Endothelial cell of umbilical vein (primary cell): ENCODE measurements at regions not wholly inside any gene's neighbourhood (a gene's known extent, or its start where the extent isn't known, plus 50 kb on each side); places are given as distances from the start of the nearest gene placed in this dataset.

Experiments
- BruUV-seq: library from RNA; stranded (reverse); fragments of 400-500 nt; replicated peaks from 2 replicates; lab custom pipeline; 2021; lab: Mats Ljungman, UMichigan
- CTCF ChIA-PET: fragments of 300-600, 350-600 bp; sonication (Branson Sonifier 250); formaldehyde crosslinking; loops from one replicate; lab custom pipeline; 2021; ENCODE audit warnings: antibody characterized with exemption, inconsistent platforms; lab: Charles Lee
- POLR2A ChIA-PET: fragments of 300-600, 350-600 bp; sonication (Branson Sonifier 250); formaldehyde crosslinking; loops from one replicate; lab custom pipeline; 2021; ENCODE audit warnings: antibody characterized with exemption, inconsistent platforms; lab: Charles Lee
- DNase-seq: peaks from one replicate; pipeline ENCODE4 v3.0.0-alpha.2; 2011; ENCODE audit warnings: low read depth, low spot score
- FAIRE-seq: peaks from 2 replicates; lab custom pipeline; 2011; peaks lifted over from hg19 to GRCh38; lab: Jason Lieb, UNC
- H2AFZ ChIP-seq: 2 replicates; pipeline ENCODE4 v1.6.0; 2012; ENCODE audit warnings: low read depth, low read length, control low read depth, inconsistent platforms
- H3K27ac ChIP-seq: 2 replicates; pipeline ENCODE4 v1.5.1; 2011; ENCODE audit warnings: low read depth, mild to moderate bottlenecking, control low read depth, low read length, moderate library complexity; ENCODE audit not compliant: insufficient read depth
- H3K27me3 ChIP-seq, 2 experiments: 2 replicates each; pipeline versions ENCODE4 v1.6.0 to v1.6.1; 2011; ENCODE audit warnings: low read length in 2 of 2, mixed read lengths in 1 of 2; ENCODE audit not compliant: control insufficient read depth in 2 of 2, insufficient read depth in 2 of 2
- H3K36me3 ChIP-seq, 2 experiments: 2 replicates in 1 of 2; 3 replicates in 1 of 2; pipeline ENCODE4 v1.5.1; 2011; ENCODE audit warnings: low read length in 2 of 2, mild to moderate bottlenecking in 1 of 2, moderate library complexity in 1 of 2; ENCODE audit not compliant: control insufficient read depth in 2 of 2, insufficient read depth in 2 of 2; ENCODE audit errors: extremely low read depth in 1 of 2
- H3K4me1 ChIP-seq: 3 replicates; pipeline ENCODE4 v1.5.1; 2011; ENCODE audit warnings: mild to moderate bottlenecking, low read length; ENCODE audit not compliant: control insufficient read depth, insufficient read depth; ENCODE audit errors: extremely low read depth
- H3K4me2 ChIP-seq: 2 replicates; pipeline ENCODE4 v1.6.1; 2011; ENCODE audit warnings: low read length, control low read depth, mixed read lengths; ENCODE audit not compliant: insufficient read depth
- H3K4me3 ChIP-seq, 3 experiments: fragments of 200-600 bp in 1 of 3; sonication (generic), shearing (Covaris generic) in 1 of 3; replicated peaks in 1 of 3; 2 replicates each; pipeline ENCODE4 v1.5.1; 2011 to 2016; ENCODE audit warnings: control low read depth in 3 of 3, low read length in 3 of 3, mild to moderate bottlenecking in 2 of 3, inconsistent platforms in 1 of 3, low read depth in 1 of 3, moderate library complexity in 1 of 3; ENCODE audit not compliant: insufficient read depth in 1 of 3
- H3K79me2 ChIP-seq: 2 replicates; pipeline ENCODE4 v1.6.0; 2012; ENCODE audit warnings: low read length, inconsistent platforms; ENCODE audit not compliant: control insufficient read depth, insufficient read depth
- H3K9ac ChIP-seq: replicated peaks from 2 replicates; pipeline ENCODE3; 2011; ENCODE audit warnings: low read length, control low read depth; ENCODE audit not compliant: insufficient read depth; ENCODE audit errors: extremely low read depth
- H3K9me1 ChIP-seq: replicated peaks from 3 replicates; pipeline ENCODE4 v1.6.0; 2011; ENCODE audit warnings: mild to moderate bottlenecking, low read length; ENCODE audit not compliant: control insufficient read depth, insufficient read depth; ENCODE audit errors: extremely low read depth
- H3K9me3 ChIP-seq: replicated peaks from 2 replicates; pipeline ENCODE4 v1.5.1; 2012; ENCODE audit warnings: low read length, inconsistent platforms; ENCODE audit not compliant: control insufficient read depth, insufficient read depth
- H4K20me1 ChIP-seq: replicated peaks from 2 replicates; pipeline ENCODE3; 2011; ENCODE audit warnings: mild to moderate bottlenecking, low read length; ENCODE audit not compliant: control insufficient read depth, insufficient read depth; ENCODE audit errors: extremely low read depth
- EZH2 ChIP-seq: IDR thresholded peaks from 2 replicates; pipeline ENCODE4 v1.6.1; 2012; ENCODE audit warnings: borderline replicate concordance, low read depth, mild to moderate bottlenecking, moderate library complexity, low read length, inconsistent platforms; ENCODE audit not compliant: severe bottlenecking
- FOS ChIP-seq: IDR thresholded peaks from 2 replicates; pipeline ENCODE4 v1.6.1; 2011; ENCODE audit warnings: mild to moderate bottlenecking, low read length, moderate library complexity, borderline replicate concordance; ENCODE audit not compliant: insufficient read depth
- GATA2 ChIP-seq: IDR thresholded peaks from 2 replicates; pipeline ENCODE4 v1.7.0; 2011; ENCODE audit warnings: low read depth, mild to moderate bottlenecking, moderate library complexity, mixed read lengths, low read length; ENCODE audit not compliant: insufficient read length, insufficient read depth
- JUN ChIP-seq: IDR thresholded peaks from 2 replicates; pipeline ENCODE4 v1.6.1; 2011; ENCODE audit warnings: borderline replicate concordance, low read depth; ENCODE audit not compliant: insufficient read length, insufficient read depth
- MYC ChIP-seq: IDR thresholded peaks from one replicate; pipeline ENCODE4 v1.6.1; 2011; ENCODE audit warnings: mild to moderate bottlenecking, low read depth, low read length
- POLR2A ChIP-seq: IDR thresholded peaks from 2 replicates; pipeline ENCODE4 v1.6.1; 2012; ENCODE audit warnings: low read depth, mild to moderate bottlenecking, control low read depth, low read length
- POLR2AphosphoS5 ChIP-seq: IDR thresholded peaks from 2 replicates; pipeline ENCODE4 v1.6.1; 2012; ENCODE audit warnings: low read depth, mild to moderate bottlenecking, control low read depth, low read length, moderate library complexity; ENCODE audit not compliant: insufficient read depth
- dilution Hi-C: fragments of 300-500 bp; cut with MboI; formaldehyde crosslinking; loops from one replicate; pipeline ENCODE4 v1.15.0; 2019; ENCODE audit warnings: low sequenced_read_pairs; ENCODE audit not compliant: extremely low pct_ligation_motif_present
- intact Hi-C: fragments of 100-400 bp; cut with micrococcal nuclease; formaldehyde crosslinking; loops from one replicate; pipeline ENCODE4 v1.10.0; 2022
- TF ChIP-seq, protein P1 (sequence below), 2 donors: IDR thresholded peaks; 1 replicate in 1 of 2; 2 replicates in 1 of 2; pipeline ENCODE4 v1.5.1; 2011; ENCODE audit warnings: low read length in 2 of 2, mild to moderate bottlenecking in 2 of 2, moderate library complexity in 2 of 2, control low read depth in 1 of 2, inconsistent platforms in 1 of 2, low read depth in 1 of 2; ENCODE audit not compliant: insufficient read depth in 1 of 2; ENCODE audit errors: extremely low read depth in 1 of 2
- TF ChIP-seq, protein P2 (sequence below): IDR thresholded peaks from 2 replicates; pipeline ENCODE4 v1.6.1; 2011; ENCODE audit not compliant: insufficient read depth, insufficient read length

DNA sequence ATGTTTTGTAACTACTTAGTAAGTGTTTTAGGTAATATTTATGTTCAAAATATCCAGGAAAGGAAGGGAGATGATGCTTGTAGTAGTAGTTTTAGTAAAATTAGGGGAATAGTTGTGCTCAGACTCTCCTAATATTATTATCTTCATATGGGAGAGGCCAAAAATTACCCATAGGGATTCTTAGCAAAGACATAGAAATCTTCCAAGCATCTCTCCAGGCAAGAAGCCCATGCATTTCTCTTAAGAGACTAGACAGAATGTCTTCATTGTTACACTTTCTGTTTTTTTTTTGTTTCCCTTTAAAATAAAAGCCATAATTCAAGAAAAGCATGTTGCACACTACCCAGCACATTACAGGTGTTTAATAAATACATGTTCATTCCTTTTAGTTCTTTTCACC is 180.6 kb downstream of the CYB561 start:
- Histone ChIP-seq H3K79me2 (no peaks in the 10 kb centered on the region), H4K20me1 (no peaks in the 10 kb centered on the region), H3K4me1 (no peaks in the 10 kb centered on the region), H3K27me3 (no peaks in the 10 kb centered on the region), H3K9me3 (no peaks in the 10 kb centered on the region), H3K4me3 (no peak overlapping the region), H3K4me2 (no peak overlapping the region), H2AFZ (no peak overlapping the region), H3K27ac (no peak overlapping the region), H3K9ac (no peak overlapping the region), H3K9me1 (no peaks in the 10 kb centered on the region), H3K36me3 (no peaks in the 10 kb centered on the region)
- ChIA-PET CTCF (interaction anchor here (1.1 kb wide), 1 partner anchor 18 kb away, joined by 3 read pairs; no protein-coding TSS in a partner anchor), POLR2A (no interaction called here)
- no peak for DNase-seq
- no TSS peak for BruUV-seq
- no peak for FAIRE-seq
- dilution Hi-C loops, result no loop called here
- intact Hi-C loops, result no loop called here
- TF ChIP-seq EZH2 (no peak), FOS (no peak), POLR2AphosphoS5 (no peak), JUN (no peak), POLR2A (no peak), GATA2 (no peak), MYC (no peak)
- TF ChIP-seq, protein P1, sequence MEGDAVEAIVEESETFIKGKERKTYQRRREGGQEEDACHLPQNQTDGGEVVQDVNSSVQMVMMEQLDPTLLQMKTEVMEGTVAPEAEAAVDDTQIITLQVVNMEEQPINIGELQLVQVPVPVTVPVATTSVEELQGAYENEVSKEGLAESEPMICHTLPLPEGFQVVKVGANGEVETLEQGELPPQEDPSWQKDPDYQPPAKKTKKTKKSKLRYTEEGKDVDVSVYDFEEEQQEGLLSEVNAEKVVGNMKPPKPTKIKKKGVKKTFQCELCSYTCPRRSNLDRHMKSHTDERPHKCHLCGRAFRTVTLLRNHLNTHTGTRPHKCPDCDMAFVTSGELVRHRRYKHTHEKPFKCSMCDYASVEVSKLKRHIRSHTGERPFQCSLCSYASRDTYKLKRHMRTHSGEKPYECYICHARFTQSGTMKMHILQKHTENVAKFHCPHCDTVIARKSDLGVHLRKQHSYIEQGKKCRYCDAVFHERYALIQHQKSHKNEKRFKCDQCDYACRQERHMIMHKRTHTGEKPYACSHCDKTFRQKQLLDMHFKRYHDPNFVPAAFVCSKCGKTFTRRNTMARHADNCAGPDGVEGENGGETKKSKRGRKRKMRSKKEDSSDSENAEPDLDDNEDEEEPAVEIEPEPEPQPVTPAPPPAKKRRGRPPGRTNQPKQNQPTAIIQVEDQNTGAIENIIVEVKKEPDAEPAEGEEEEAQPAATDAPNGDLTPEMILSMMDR (IDR thresholded peaks at IDR 0.05; ENCODE audit: extremely low read depth in 1 of 2, insufficient read depth in 1 of 2, low read depth in 1 of 2, low read length in 2 of 2), result no peak
- TF ChIP-seq, protein P2, sequence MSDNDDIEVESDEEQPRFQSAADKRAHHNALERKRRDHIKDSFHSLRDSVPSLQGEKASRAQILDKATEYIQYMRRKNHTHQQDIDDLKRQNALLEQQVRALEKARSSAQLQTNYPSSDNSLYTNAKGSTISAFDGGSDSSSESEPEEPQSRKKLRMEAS, result no peak
